Trophoblast cell (in vitro differentiated cells and primary cell): ENCODE measurements at regions not wholly inside any gene's neighbourhood (a gene's known extent, or its start where the extent isn't known, plus 50 kb on each side); places are given as distances from the start of the nearest gene placed in this dataset.
"Not testable (repeated sequence)": the region's sequence is repeated elsewhere in the genome, so short reads cannot be mapped to it uniquely, and the experiment has no call there.

ENCODE experiments used
- DNase-seq, 2 donors: peaks; one replicate each; pipeline ENCODE4 v3.0.0-alpha.2; 2016
- H2AFZ ChIP-seq: 2 replicates; pipeline ENCODE4 v1.6.1; 2013; ENCODE audit warnings: low read length, moderate library complexity, mild to moderate bottlenecking; ENCODE audit not compliant: insufficient read depth, poor library complexity
- H2AK5ac ChIP-seq: 2 replicates; pipeline ENCODE4 v1.6.1; 2013; ENCODE audit warnings: mild to moderate bottlenecking, low read length
- H2BK120ac ChIP-seq: 2 replicates; pipeline ENCODE4 v1.6.1; 2013; ENCODE audit warnings: low read length, mild to moderate bottlenecking, moderate library complexity; ENCODE audit not compliant: insufficient read depth, poor library complexity
- H2BK12ac ChIP-seq: 2 replicates; pipeline ENCODE4 v1.6.1; 2013; ENCODE audit warnings: mild to moderate bottlenecking, low read length, moderate library complexity
- H2BK5ac ChIP-seq: 2 replicates; pipeline ENCODE4 v1.6.1; 2013; ENCODE audit warnings: low read length, low read depth, moderate library complexity, mild to moderate bottlenecking; ENCODE audit not compliant: poor library complexity
- H3K14ac ChIP-seq: 2 replicates; pipeline ENCODE4 v1.6.1; 2013; ENCODE audit warnings: mild to moderate bottlenecking, low read length
- H3K18ac ChIP-seq: 2 replicates; pipeline ENCODE4 v1.6.1; 2013; ENCODE audit warnings: mild to moderate bottlenecking, low read length
- H3K23ac ChIP-seq: 2 replicates; pipeline ENCODE4 v1.6.1; 2013; ENCODE audit warnings: low read length
- H3K27ac ChIP-seq: 2 replicates; pipeline ENCODE4 v1.5.1; 2013; ENCODE audit warnings: low read depth, mild to moderate bottlenecking, inconsistent platforms, low read length, moderate library complexity
- H3K27me3 ChIP-seq: 2 replicates; pipeline ENCODE4 v1.6.1; 2013; ENCODE audit warnings: inconsistent platforms, mild to moderate bottlenecking, low read length, moderate library complexity; ENCODE audit not compliant: insufficient read depth
- H3K36me3 ChIP-seq, 2 experiments: 1 replicate in 1 of 2; 2 replicates in 1 of 2; pipeline ENCODE4 v1.6.1; 2013; ENCODE audit warnings: low read length in 2 of 2, mild to moderate bottlenecking in 2 of 2, moderate library complexity in 1 of 2; ENCODE audit not compliant: insufficient read depth in 2 of 2, control insufficient read depth in 1 of 2
- H3K4ac ChIP-seq: 2 replicates; pipeline ENCODE4 v1.6.1; 2013; ENCODE audit warnings: low read depth, mild to moderate bottlenecking, low read length, moderate library complexity
- H3K4me1 ChIP-seq, 2 experiments: 1 replicate in 1 of 2; 2 replicates in 1 of 2; pipeline ENCODE4 v1.6.1; 2013; ENCODE audit warnings: low read length in 2 of 2, mild to moderate bottlenecking in 2 of 2, moderate library complexity in 1 of 2; ENCODE audit not compliant: insufficient read depth in 2 of 2, control insufficient read depth in 1 of 2
- H3K4me2 ChIP-seq: 2 replicates; pipeline ENCODE4 v1.6.1; 2013; ENCODE audit warnings: inconsistent platforms, mild to moderate bottlenecking, low read length, moderate library complexity
- H3K4me3 ChIP-seq: 2 replicates; pipeline ENCODE4 v1.5.1; 2013; ENCODE audit warnings: mild to moderate bottlenecking, low read depth, low read length, inconsistent platforms
- H3K79me1 ChIP-seq: one replicate; pipeline ENCODE4 v1.6.1; 2013; ENCODE audit warnings: low read length
- H3K79me2 ChIP-seq: 2 replicates; pipeline ENCODE4 v1.6.1; 2013; ENCODE audit warnings: low read length, mild to moderate bottlenecking; ENCODE audit not compliant: control insufficient read depth, insufficient read depth, poor library complexity
- H3K9ac ChIP-seq: 2 replicates; pipeline ENCODE4 v1.6.1; 2013; ENCODE audit warnings: mild to moderate bottlenecking, low read length
- H3K9me3 ChIP-seq: 2 replicates; pipeline ENCODE4 v1.6.1; 2013; ENCODE audit warnings: low read depth, mild to moderate bottlenecking, control low read depth, inconsistent platforms, low read length; ENCODE audit not compliant: insufficient read depth
- H4K12ac ChIP-seq: 2 replicates; pipeline ENCODE4 v1.6.1; 2013; ENCODE audit warnings: low read depth, mild to moderate bottlenecking, low read length, moderate library complexity
- H4K8ac ChIP-seq: 2 replicates; pipeline ENCODE4 v1.6.1; 2013; ENCODE audit warnings: low read depth, mild to moderate bottlenecking, low read length, moderate library complexity
- H4K91ac ChIP-seq: one replicate; pipeline ENCODE4 v1.6.1; 2013; ENCODE audit warnings: low read depth, mild to moderate bottlenecking, low read length, moderate library complexity
- WGBS: extraction: QIAGEN DNeasy Blood & Tissue Kit; methylation state at CpG from one replicate; pipeline ENCODE4 v1.1.7; 2013; ENCODE audit warnings: missing lambda C conversion rate; ENCODE audit not compliant: insufficient read length, insufficient coverage; ENCODE audit errors: extremely low coverage; 5-methylcytosine and 5-hydroxymethylcytosine counted together

DNA sequence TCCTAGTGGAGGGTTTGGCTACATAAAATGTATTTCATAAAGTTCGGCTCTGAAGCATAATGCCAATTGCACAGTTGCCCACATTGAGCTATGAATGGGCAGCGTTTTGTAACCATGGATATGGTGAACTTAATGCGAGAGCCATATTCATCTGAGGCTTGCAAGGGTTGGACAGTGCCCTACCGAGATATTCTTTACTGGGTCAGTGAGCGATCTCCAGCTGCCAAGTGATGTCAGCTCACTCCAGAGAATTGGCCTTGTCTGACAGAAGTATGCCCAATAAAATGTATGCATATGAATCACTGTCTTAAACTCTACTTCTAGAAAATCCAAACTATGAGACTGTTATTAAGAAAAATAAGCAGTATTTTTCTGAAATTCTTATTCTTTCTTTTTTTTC, 719.6 kb upstream of the CDH18 start:
- not testable (repeated sequence) for H3K14ac ChIP-seq, H3K23ac ChIP-seq, H3K36me3 ChIP-seq, H2BK120ac ChIP-seq, H4K8ac ChIP-seq, H3K4me3 ChIP-seq, H3K4ac ChIP-seq, H3K79me1 ChIP-seq, H3K18ac ChIP-seq, H3K4me1 ChIP-seq, H3K27me3 ChIP-seq, H3K4me2 ChIP-seq, H3K79me2 ChIP-seq, H4K12ac ChIP-seq, H2AFZ ChIP-seq, H4K91ac ChIP-seq, H3K9ac ChIP-seq, H2BK12ac ChIP-seq, H3K9me3 ChIP-seq, H2BK5ac ChIP-seq, H2AK5ac ChIP-seq, DNase-seq, H3K27ac ChIP-seq
- WGBS = no CpG with 5 or more reads among the region's 5 CpGs

DNA sequence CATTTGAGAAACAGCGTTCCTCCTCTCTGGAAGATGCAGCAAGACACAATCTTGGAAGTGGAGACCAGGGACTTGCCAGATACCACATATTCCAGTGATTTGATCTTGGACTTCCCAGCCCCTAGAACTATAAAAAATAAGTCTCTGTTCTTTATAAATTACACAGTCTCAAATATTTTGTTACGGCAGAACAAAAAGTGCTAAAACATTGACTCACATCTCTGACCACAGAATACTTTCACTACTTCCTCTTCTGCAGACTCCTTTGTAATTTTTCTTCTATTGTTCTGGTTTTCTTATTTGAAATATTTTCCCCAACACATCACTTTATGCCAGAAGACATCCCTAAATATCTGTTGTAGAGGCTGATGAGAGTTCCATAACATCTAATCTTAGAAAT, 706.1 kb upstream of the CDH18 start:
- Histone ChIP-seq H3K79me2 (no peaks in the 10 kb centered on the region), H4K91ac (no peak overlapping the region), H2AK5ac (no peak overlapping the region), H3K23ac (no peak overlapping the region), H2AFZ (no peak overlapping the region), H3K36me3 (no peaks in the 10 kb centered on the region), H3K27ac (no peak overlapping the region), H4K12ac (no peak overlapping the region), H3K4me2 (no peak overlapping the region), H3K9me3 (no peaks in the 10 kb centered on the region), H3K4me3 (no peak overlapping the region), H3K14ac (no peak overlapping the region), H2BK120ac (no peak overlapping the region), H3K18ac (no peak overlapping the region), H2BK5ac (no peak overlapping the region), H3K9ac (no peak overlapping the region), H3K27me3 (no peaks in the 10 kb centered on the region), H3K4ac (no peak overlapping the region), H4K8ac (no peak overlapping the region), H2BK12ac (no peak overlapping the region), H3K4me1 (no peaks in the 10 kb centered on the region), H3K79me1 (no peaks in the 10 kb centered on the region)
- WGBS = no CpG with 5 or more reads among the region's 2 CpGs
- DNase-seq = no peak

DNA sequence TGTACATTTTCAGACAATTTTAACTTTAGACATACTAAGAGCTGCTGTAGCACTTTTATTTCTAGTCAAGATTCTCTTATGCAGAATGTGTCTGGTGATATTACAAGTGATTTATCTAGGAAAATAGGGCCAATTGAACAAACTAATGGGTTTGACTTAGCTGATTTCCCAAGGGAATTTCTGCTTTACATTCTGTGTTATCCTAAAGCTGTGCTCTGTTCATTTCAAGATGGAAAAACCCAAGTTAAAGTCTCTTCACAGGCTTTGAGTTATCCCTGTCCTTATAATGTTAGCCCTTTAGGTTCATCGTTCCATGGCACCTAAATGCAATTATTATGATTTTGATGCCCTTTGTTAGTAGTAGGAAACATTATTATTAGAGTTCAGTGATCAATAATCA, 704.9 kb upstream of the CDH18 start:
- Histone ChIP-seq H3K4me3 (no peak overlapping the region), H3K79me1 (no peaks in the 10 kb centered on the region), H3K9me3 (no peaks in the 10 kb centered on the region), H4K8ac (no peak overlapping the region), H4K91ac (no peak overlapping the region), H2BK12ac (no peak overlapping the region), H3K18ac (no peak overlapping the region), H3K9ac (no peak overlapping the region), H2BK5ac (no peak overlapping the region), H3K4ac (no peak overlapping the region), H2BK120ac (no peak overlapping the region), H2AFZ (no peak overlapping the region), H3K36me3 (no peaks in the 10 kb centered on the region), H3K4me2 (no peak overlapping the region), H3K4me1 (no peaks in the 10 kb centered on the region), H4K12ac (no peak overlapping the region), H3K79me2 (no peaks in the 10 kb centered on the region), H3K23ac (no peak overlapping the region), H3K27ac (no peak overlapping the region), H3K14ac (no peak overlapping the region), H2AK5ac (no peak overlapping the region), H3K27me3 (no peaks in the 10 kb centered on the region)
- no CpG with 5 or more reads among the region's 1 CpG for WGBS
- no peak for DNase-seq

DNA sequence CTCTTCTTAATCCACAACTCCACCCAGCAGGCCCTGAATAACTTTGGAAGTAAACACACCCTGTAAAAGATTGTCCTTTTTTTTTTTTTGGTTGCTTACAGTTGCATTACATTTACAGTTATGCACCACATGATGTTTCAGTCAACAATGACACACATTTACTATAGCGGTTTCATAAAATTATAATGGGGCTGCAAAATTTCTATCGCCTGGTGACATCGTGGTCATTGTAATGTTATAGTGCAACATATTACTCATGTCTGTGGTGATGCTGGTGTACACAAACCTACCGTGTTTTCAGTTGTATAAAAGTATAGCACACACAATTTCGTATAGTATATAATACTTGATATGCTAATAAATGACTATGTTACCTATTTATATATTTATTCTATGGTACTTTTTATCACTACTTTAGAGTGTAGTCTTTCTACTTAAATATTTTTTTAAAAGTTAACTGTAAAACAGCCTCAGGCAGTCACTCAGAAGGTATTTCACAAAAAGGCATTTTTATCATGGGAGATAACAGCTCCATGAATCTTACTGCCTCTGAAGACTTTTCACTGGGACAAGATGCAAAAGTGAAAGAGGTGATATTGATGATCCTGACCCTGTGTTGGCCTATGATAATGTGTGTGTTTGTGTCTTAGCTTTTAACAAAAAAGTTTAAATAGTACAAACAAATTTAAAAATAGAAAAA, 695.4 kb upstream of the CDH18 start:
- H2BK5ac ChIP-seq = no peak overlapping the region
- H2BK12ac ChIP-seq = no peak overlapping the region
- no peak overlapping the region for H2AFZ ChIP-seq
- H3K14ac ChIP-seq = no peak overlapping the region
- no peaks in the 10 kb centered on the region for H3K79me2 ChIP-seq
- H4K8ac ChIP-seq = no peak overlapping the region
- H3K4me1 ChIP-seq = no peaks in the 10 kb centered on the region
- H3K9me3 ChIP-seq = no peaks in the 10 kb centered on the region
- H3K18ac ChIP-seq = no peak overlapping the region
- H3K9ac ChIP-seq = no peak overlapping the region
- H2AK5ac ChIP-seq = no peak overlapping the region
- no peaks in the 10 kb centered on the region for H3K36me3 ChIP-seq
- no peak overlapping the region for H2BK120ac ChIP-seq
- no peak overlapping the region for H4K12ac ChIP-seq
- no peaks in the 10 kb centered on the region for H3K79me1 ChIP-seq
- no peak overlapping the region for H3K4ac ChIP-seq
- WGBS = no CpG with 5 or more reads among the region's 5 CpGs
- H4K91ac ChIP-seq = no peak overlapping the region
- no peaks in the 10 kb centered on the region for H3K27me3 ChIP-seq
- no peak overlapping the region for H3K4me3 ChIP-seq
- DNase-seq = peak; percentile 26 to 55
- no peak overlapping the region for H3K27ac ChIP-seq
- no peak overlapping the region for H3K23ac ChIP-seq
- no peak overlapping the region for H3K4me2 ChIP-seq
